Fibroblast of upper back skin (primary cell): ENCODE measurements at regions not wholly inside any gene's neighbourhood (a gene's known extent, or its start where the extent isn't known, plus 50 kb on each side); places are given as distances from the start of the nearest gene placed in this dataset.

ENCODE experiments used
- DNase-seq: peaks from one replicate; pipeline ENCODE4 v3.0.0-alpha.2; 2013

DNA sequence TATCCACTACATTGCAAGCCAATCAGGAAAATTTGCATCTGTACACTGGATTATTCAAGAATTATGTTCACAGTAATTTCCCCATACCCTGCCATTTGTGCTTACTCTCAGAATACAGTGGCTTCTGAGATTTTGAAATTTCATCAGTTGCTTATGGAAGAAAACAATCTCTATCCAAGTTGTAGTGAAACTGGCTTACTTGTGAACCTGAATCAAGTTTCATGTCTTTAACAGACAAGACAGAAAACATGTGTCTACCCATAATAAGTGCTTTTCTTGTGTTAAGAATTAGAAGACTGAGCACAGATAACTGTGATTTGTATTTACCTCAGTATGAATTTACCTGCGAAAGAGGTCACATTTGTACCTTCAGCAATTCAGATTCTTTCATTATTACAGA is 672.7 kb upstream of the ADGRL2 start:
- DNase-seq: no peak

GRCh38 chr1:81126989-81127581 is 673.6 kb upstream of the ADGRL2 start:
- peak; percentile 58 for DNase-seq

- DNase-seq: peak; percentile 75
Measured at GRCh38 chr1:81125672-81126071, 675.1 kb upstream of the ADGRL2 start.

DNA sequence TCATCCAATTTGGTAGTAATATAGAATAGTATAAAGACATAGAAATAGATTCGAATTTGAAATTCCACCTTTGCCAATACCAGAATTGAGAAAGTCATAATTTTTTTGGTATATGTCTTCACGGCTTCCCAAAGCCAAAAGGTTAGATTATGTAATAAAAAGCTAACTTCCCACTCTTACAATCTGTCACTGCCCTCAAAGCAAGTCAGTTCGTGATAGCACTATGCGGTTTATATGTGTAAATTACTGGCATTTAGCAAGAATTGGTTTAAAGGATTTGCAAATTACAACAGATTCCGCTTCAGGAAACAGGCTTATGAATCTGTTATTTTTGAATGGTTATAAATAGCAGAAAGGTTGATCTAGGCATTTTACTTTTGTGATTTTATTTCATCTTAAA is 679.4 kb upstream of the ADGRL2 start:
- DNase-seq: no peak

DNA sequence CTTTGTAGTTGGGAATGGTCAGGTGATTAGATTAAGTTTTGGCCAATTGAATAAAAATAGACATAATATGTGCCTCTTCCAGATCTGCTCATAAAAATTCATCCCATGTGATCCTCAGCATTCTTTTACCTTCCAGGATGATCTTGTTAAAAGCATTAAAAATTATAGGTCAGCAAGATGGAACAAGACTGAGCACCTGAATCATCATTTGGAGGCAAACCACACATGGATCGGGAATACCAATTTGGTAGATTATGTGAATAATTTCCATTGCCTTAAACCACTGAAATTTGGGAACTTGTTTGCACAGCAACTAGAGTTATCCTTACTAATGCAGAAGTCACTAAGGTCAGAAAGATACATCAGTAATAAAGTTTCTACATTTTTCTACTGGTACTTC is 681.4 kb upstream of the ADGRL2 start:
- no peak for DNase-seq

DNA sequence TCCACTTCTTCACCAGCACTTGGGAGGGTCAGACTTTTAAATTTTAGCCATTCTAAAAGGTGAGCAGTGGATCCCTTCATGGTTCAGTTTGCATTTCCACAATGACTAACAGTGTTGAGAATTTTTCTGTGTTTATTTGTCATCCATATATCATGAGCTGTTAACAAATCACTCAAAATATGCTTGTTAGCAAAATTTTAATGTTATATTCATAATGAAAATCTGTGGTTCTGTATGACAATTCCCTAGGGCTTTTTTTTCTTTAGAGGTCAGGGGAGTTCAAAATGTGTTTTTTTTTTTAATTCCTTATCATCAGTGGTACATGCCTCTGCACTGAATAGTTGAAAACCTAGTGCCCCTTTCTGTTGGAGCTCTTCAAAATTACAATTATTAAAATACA is 682.2 kb upstream of the ADGRL2 start:
- peak; percentile 28 for DNase-seq

DNA sequence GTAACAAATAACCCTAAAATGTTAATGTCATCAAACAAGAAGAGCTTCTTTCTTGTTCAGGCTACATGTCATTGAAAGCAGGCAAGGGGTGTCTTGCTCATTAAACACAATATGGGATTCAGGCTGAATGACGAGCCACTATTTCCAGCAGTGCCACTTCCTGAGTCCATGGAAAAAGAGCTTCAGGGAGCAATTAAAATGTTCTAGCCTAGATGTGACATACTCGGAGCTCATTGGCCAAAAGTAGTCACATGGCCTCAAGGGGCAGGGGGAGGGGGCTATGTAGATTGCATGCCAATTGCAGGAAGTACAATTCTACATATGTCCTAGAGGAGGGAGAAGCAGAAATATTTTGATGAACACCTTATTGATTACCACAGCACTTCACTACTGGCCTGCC is 685.3 kb upstream of the ADGRL2 start:
- DNase-seq: no peak

- DNase-seq: no peak
Measured at GRCh38 chr1:81114191-81114590, 686.5 kb upstream of the ADGRL2 start.

- DNase-seq: peak; percentile 83
Measured at GRCh38 chr1:81113688-81114087, 687.0 kb upstream of the ADGRL2 start.

DNA sequence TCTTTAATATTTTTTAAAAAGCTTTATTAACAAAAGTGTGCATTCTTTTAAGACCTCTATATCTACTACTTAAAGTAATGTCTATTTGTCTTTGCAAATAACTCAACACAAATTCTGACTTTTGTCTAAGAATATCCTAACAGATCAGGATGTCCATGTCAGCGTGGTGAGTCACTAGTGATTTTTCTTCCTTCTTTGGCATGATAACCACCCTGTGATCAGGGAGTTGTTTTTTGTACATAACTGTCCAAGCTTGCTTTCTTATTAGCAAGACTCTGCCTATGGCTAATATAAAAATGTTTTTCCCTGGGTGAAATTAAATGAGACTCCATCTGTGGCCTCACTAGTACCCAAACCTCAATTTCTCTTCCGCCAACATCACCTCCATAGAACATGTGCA is 688.9 kb upstream of the ADGRL2 start:
- DNase-seq: peak; percentile 72

- DNase-seq: no peak
Measured at GRCh38 chr1:81109038-81109437, 691.7 kb upstream of the ADGRL2 start.

GRCh38 chr1:81097860-81098259 is 702.9 kb upstream of the ADGRL2 start:
- DNase-seq: no peak

DNA sequence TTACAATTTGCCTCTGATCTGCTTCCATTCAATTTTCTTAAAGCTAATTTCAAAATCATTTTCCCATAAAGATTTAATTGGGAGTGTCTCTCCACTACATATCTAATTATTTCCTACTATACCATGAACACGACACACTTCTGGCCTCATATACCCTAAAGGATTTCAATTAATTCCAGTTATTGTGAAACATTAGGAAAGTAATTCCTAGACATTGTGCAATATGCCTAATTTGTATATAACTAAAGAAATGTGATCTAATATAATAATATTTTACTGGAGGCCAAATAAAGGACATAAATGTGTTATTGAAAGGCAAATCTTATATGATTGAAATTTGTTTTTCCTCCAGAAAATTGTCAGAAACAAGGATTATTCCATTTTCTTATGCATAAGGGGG is 727.2 kb upstream of the ADGRL2 start:
- no peak for DNase-seq

- DNase-seq: no peak
Measured at GRCh38 chr1:81071969-81072753, 728.6 kb upstream of the ADGRL2 start.

- peak; percentile 48 for DNase-seq
Measured at GRCh38 chr1:81071072-81071858, 729.5 kb upstream of the ADGRL2 start.

DNA sequence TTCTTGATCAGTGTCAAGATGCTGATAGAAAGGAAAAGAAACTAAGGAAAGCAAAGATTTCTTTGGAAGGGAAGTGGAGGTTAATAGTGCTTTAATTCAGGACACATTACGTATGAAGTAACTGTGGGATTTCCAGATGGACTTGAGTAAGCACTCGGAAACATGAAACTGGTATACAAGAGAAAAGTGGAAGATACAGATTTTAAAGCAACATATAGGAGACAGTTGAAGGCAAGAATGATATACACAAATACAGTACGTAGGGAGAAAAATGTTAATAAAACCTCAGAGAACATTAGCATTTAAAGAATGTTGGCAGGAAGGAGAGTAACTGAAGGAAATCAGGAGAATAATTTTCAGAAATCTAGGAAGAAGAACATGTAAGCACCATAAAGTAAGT is 730.9 kb upstream of the ADGRL2 start:
- peak; percentile 69 for DNase-seq

DNA sequence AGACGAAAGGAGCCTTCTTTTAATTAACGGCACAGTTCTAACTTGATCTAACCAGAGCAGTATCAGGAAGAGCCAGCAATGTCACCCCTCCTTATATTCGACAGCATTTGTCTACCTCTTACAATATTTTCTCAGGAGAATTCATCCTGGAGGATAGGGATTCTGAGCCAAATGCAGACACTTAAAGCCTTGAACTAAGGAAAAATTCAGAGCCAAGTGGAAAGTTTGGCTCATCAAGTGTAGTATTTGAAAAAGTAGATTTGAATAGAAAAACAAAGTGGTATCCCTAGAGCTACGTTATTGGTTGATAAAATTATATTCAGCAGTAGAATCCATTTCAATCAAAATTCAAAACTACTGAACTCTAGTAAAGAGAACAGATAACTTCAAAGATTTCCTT is 732.0 kb upstream of the ADGRL2 start:
- DNase-seq: no peak

DNA sequence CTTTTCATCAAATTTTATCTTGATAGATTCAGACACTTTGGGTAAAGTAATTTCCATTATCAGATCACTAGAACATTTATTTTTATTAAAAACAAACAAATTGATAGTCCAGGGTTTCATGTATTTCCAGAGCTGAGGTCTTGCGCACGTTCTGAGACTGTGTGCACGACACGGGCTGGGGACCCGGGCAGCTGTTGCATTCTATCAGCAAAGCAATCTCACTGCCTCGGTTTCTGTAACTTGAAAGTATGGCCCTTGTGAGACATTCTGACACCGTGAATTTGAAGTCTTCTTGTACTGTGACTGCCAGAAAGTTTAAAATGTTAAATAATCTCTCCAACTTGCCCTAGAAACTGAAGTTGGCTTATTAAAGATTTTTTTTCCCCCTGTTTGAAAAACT is 746.9 kb upstream of the ADGRL2 start:
- DNase-seq: no peak

- DNase-seq: no peak
Measured at GRCh38 chr1:81052162-81052561, 748.6 kb upstream of the ADGRL2 start.

- no peak for DNase-seq
Measured at GRCh38 chr1:81050390-81050789, 750.3 kb upstream of the ADGRL2 start.

GRCh38 chr1:81044708-81045107 is 756.0 kb upstream of the ADGRL2 start:
- peak; percentile 39 for DNase-seq

- DNase-seq: no peak
Measured at GRCh38 chr1:81042225-81042624, 758.5 kb upstream of the ADGRL2 start.

DNA sequence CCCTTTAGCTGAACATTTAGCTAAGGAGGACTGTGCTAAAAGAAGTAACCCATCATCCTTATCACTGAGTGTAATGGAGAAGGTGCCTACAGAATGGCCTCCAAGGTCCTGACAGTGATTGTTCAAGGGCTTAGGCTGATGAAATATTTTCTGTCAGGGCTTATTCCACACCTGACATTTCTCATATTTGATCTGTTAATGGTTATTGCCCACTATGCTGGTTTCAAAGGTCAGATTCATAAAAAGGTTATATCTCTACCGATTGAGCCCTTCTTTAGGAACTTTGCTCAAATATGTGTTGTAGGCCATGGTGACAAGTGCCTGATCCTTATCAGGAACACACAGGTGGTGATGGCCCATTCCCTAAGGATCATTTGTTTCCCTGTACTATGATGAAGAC is 766.4 kb upstream of the ADGRL2 start:
- DNase-seq: no peak

DNA sequence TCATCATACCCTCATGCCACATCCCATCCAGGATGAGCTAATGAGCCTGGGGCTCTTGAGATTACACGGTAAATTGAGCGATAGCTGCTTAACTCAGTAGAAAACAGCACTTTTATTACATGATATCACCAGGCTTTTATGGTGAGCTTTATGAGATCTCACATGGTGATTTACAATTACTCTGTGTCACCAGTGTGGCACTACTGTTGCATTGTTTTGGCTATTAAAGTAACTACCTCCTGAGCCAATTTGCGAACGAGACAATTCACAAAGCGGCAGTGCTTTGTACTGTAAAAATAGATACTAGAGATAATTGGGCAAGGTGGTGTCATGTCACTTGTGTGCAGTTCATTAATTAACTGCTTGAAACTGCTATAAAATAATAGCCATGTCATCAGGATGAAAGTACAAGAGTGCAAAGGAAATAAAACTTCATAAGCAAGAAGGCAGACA is 767.7 kb upstream of the ADGRL2 start:
- DNase-seq: no peak
